GM12878 (cell line): ENCODE measurements at regions not wholly inside any gene's neighbourhood (a gene's known extent, or its start where the extent isn't known, plus 50 kb on each side); places are given as distances from the start of the nearest gene placed in this dataset.

Experiments used
- ATAC-seq: fragments of 200-7000 bp; cut with Tn5 transposase; 3 replicates; pipeline ENCODE4 v1.9.1; 2020; ENCODE audit warnings: mild to moderate bottlenecking, moderate library complexity
- BruUV-seq: library from RNA; stranded (reverse); fragments of 400-500 nt; replicated peaks from 2 replicates; lab custom pipeline; 2021; lab: Mats Ljungman, UMichigan
- CTCF ChIA-PET: fragments of 300-600 bp; sonication (Branson Sonifier 250); formaldehyde crosslinking; extraction: SDS; loops from one replicate; lab custom pipeline; 2021; ENCODE audit warnings: inconsistent platforms; lab: Yijun Ruan, JAX
- POLR2A ChIA-PET: fragments of 350-600 bp; formaldehyde crosslinking; extraction: SDS; loops from one replicate; lab custom pipeline; 2021; ENCODE audit warnings: inconsistent platforms; lab: Charles Lee
- RAD21 ChIA-PET: fragments of 300-600 bp; sonication (Branson Sonifier 250); formaldehyde crosslinking; loops from one replicate; lab custom pipeline; 2023; ENCODE audit warnings: antibody characterized with exemption; ENCODE audit not compliant: unreplicated experiment; lab: Charles Lee
- SMC1A ChIA-PET: fragments of 300-600 bp; sonication (Branson Sonifier 250); formaldehyde crosslinking; loops from one replicate; lab custom pipeline; 2023; ENCODE audit not compliant: unreplicated experiment, uncharacterized antibody; lab: Charles Lee
- DNase-seq: peaks from one replicate; pipeline ENCODE4 v3.0.0-alpha.2; 2011; ENCODE audit warnings: low read depth, low spot score
- FAIRE-seq: peaks from 3 replicates; lab custom pipeline; 2011; peaks lifted over from hg19 to GRCh38; lab: Jason Lieb, UNC
- H2AFZ ChIP-seq: 2 replicates; pipeline ENCODE4 v1.6.0; 2011; ENCODE audit warnings: low read depth, low read length, control low read depth; ENCODE audit not compliant: control insufficient read depth
- H3K27ac ChIP-seq: 2 replicates; pipeline ENCODE4 v1.5.1; 2011; ENCODE audit warnings: control low read depth; ENCODE audit not compliant: control insufficient read depth, insufficient read depth
- H3K27me3 ChIP-seq, 2 experiments: replicated peaks in 1 of 2; 2 replicates each; pipeline versions ENCODE4 v1.6.0 to v1.6.1; 2011; ENCODE audit warnings: low read length in 1 of 2; ENCODE audit not compliant: control insufficient read depth in 2 of 2, insufficient read depth in 2 of 2
- H3K36me3 ChIP-seq, 2 experiments: 2 replicates each; pipeline ENCODE4 v1.5.1; 2011; ENCODE audit warnings: low read length in 1 of 2; ENCODE audit not compliant: control insufficient read depth in 2 of 2, insufficient read depth in 2 of 2
- H3K4me1 ChIP-seq: 2 replicates; pipeline ENCODE4 v1.6.1; 2011; ENCODE audit warnings: mild to moderate bottlenecking, low read length, moderate library complexity, mixed read lengths; ENCODE audit not compliant: control insufficient read depth, insufficient read depth
- H3K4me2 ChIP-seq: 2 replicates; pipeline ENCODE4 v1.6.0; 2011; ENCODE audit warnings: control low read depth; ENCODE audit not compliant: control insufficient read depth, insufficient read depth
- H3K4me3 ChIP-seq: fragments of 200-600 bp; sonication (generic); 2 replicates; pipeline ENCODE4 v1.5.1; 2016
- H3K79me2 ChIP-seq: 2 replicates; pipeline ENCODE4 v1.6.0; 2011; ENCODE audit warnings: low read length; ENCODE audit not compliant: control insufficient read depth, insufficient read depth
- H3K9ac ChIP-seq: 2 replicates; pipeline ENCODE4 v1.8.0; 2011; ENCODE audit warnings: low read length, control low read depth, mixed read lengths; ENCODE audit not compliant: control insufficient read depth, insufficient read depth
- H3K9me3 ChIP-seq: replicated peaks from 3 replicates; pipeline ENCODE4 v1.5.1; 2011; ENCODE audit warnings: mild to moderate bottlenecking, low read length; ENCODE audit not compliant: control insufficient read depth, insufficient read depth
- H4K20me1 ChIP-seq: 2 replicates; pipeline ENCODE4 v1.6.0; 2011; ENCODE audit not compliant: control insufficient read depth, insufficient read depth
- MYC ChIP-seq: IDR thresholded peaks from 2 replicates; pipeline ENCODE4 v1.6.1; 2011; ENCODE audit warnings: mild to moderate bottlenecking, low read length, moderate library complexity, inconsistent platforms; ENCODE audit not compliant: insufficient read depth, insufficient replicate concordance, insufficient read length, severe bottlenecking
- TBL1XR1 ChIP-seq: IDR thresholded peaks from 2 replicates; pipeline ENCODE4 v1.6.1; 2012; ENCODE audit warnings: low read depth, low read length, improper control_type of control experiment
- YBX1 ChIP-seq: fragments of 450-650 bp; IDR thresholded peaks from 2 replicates; pipeline ENCODE4 v1.6.1; 2016; ENCODE audit warnings: antibody characterized with exemption
- YY1 ChIP-seq: IDR thresholded peaks from 2 replicates; pipeline ENCODE4 v1.6.1; 2011; ENCODE audit warnings: low read depth, mild to moderate bottlenecking, low read length
- ZNF24 ChIP-seq: fragments of 450-650 bp; IDR thresholded peaks from 2 replicates; pipeline ENCODE4 v1.6.1; 2017; ENCODE audit warnings: antibody characterized with exemption, mild to moderate bottlenecking
- WGBS: methylation state at CpG from one replicate; pipeline ENCODE4 v1.1.6; 2016; ENCODE audit warnings: low lambda C conversion rate; ENCODE audit not compliant: insufficient replicate concordance, insufficient coverage; ENCODE audit errors: missing lambda C conversion rate; 5-methylcytosine and 5-hydroxymethylcytosine counted together
- in situ Hi-C: fragments of 300-500 bp; cut with MboI; formaldehyde crosslinking; loops from 9 replicates; pipeline ENCODE4 v1.14.3; 2018; ENCODE audit warnings: mixed read lengths
- intact Hi-C: fragments of 100-400 bp; cut with micrococcal nuclease; formaldehyde crosslinking; loops from one replicate; pipeline ENCODE4 v1.14.2; 2022; ENCODE audit not compliant: unreplicated experiment
- TF ChIP-seq, protein P1 (sequence below): fragments of 450-650 bp; IDR thresholded peaks from 2 replicates; pipeline ENCODE4 v1.6.1; 2017; ENCODE audit warnings: mild to moderate bottlenecking, moderate library complexity

DNA sequence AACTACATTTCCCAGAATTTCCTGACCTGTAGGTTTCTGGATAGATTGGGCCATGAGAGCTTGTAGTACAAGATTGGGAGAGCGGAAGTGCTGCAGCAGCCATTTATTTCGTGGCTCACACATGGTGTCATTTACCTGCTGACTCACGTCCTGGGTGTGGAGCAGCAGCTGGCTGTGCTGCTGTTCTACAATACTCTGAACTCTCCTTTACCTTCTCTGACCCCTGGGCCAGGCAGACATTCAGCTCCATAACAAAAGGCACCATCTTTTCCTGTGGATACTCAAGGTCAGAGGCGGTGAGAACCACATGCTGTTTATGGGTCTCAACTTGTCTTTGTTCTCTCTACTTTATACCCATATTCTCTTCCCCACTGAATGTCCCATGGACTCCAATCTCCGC, 490.2 kb downstream of the IGSF11 start:
- DNase-seq, result no peak
- Histone ChIP-seq H3K4me3 (no peak overlapping the region), H3K27ac (no peak overlapping the region), H2AFZ (no peak overlapping the region), H3K36me3 (no peaks in the 10 kb centered on the region; a peak in 1 of 4 replicates), H4K20me1 (no peaks in the 10 kb centered on the region), H3K9ac (no peak overlapping the region), H3K27me3 (no peaks in the 10 kb centered on the region)
- ChIA-PET CTCF (interaction anchor here (1.0 kb wide), 1 partner anchor 340 kb away, joined by 3 read pairs; no protein-coding TSS in a partner anchor), SMC1A (no interaction called here)
- BruUV-seq, result no TSS peak
- TF ChIP-seq ZNF24, result no peak
- no peak for TF ChIP-seq YY1
- no peak for TF ChIP-seq MYC
- no peak for TF ChIP-seq TBL1XR1
- TF ChIP-seq YBX1, result no peak
- TF ChIP-seq, protein P1, sequence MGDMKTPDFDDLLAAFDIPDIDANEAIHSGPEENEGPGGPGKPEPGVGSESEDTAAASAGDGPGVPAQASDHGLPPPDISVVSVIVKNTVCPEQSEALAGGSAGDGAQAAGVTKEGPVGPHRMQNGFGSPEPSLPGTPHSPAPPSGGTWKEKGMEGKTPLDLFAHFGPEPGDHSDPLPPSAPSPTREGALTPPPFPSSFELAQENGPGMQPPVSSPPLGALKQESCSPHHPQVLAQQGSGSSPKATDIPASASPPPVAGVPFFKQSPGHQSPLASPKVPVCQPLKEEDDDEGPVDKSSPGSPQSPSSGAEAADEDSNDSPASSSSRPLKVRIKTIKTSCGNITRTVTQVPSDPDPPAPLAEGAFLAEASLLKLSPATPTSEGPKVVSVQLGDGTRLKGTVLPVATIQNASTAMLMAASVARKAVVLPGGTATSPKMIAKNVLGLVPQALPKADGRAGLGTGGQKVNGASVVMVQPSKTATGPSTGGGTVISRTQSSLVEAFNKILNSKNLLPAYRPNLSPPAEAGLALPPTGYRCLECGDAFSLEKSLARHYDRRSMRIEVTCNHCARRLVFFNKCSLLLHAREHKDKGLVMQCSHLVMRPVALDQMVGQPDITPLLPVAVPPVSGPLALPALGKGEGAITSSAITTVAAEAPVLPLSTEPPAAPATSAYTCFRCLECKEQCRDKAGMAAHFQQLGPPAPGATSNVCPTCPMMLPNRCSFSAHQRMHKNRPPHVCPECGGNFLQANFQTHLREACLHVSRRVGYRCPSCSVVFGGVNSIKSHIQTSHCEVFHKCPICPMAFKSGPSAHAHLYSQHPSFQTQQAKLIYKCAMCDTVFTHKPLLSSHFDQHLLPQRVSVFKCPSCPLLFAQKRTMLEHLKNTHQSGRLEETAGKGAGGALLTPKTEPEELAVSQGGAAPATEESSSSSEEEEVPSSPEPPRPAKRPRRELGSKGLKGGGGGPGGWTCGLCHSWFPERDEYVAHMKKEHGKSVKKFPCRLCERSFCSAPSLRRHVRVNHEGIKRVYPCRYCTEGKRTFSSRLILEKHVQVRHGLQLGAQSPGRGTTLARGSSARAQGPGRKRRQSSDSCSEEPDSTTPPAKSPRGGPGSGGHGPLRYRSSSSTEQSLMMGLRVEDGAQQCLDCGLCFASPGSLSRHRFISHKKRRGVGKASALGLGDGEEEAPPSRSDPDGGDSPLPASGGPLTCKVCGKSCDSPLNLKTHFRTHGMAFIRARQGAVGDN, result no peak
- TF ChIP-seq, all 136 proteins: peak for 0
- no peak overlapping the region for H3K4me2 ChIP-seq
- FAIRE-seq, result no peak
- H3K4me1 ChIP-seq, result no peaks in the 10 kb centered on the region
- no peaks in the 10 kb centered on the region for H3K9me3 ChIP-seq
- ChIA-PET POLR2A (no interaction called here), RAD21 (no interaction called here)
- no peak for ATAC-seq
- 54% methylated on average over 5 of the region's 5 CpGs for WGBS
- no peaks in the 10 kb centered on the region for H3K79me2 ChIP-seq
- in situ Hi-C loops (no loop called here), intact Hi-C loops (no loop called here)
